Right lobe of liver (tissue), 6 donors: ENCODE measurements at regions not wholly inside any gene's neighbourhood (a gene's known extent, or its start where the extent isn't known, plus 50 kb on each side); places are given as distances from the start of the nearest gene placed in this dataset.

Experiments
- ATAC-seq, 4 donors: fragments of 200-7000 bp; cut with Tn5 transposase; one replicate each; pipeline ENCODE4 v1.9.1; 2020; ENCODE audit warnings: mild to moderate bottlenecking in 4 of 4, moderate library complexity in 4 of 4
- DNase-seq, 3 donors: peaks; one replicate each; pipeline ENCODE4 v3.0.0-alpha.2; 2020
- H3K27ac ChIP-seq, 3 donors: fragments of 200-600 bp; one replicate each; pipeline ENCODE4 v1.8.0; 2022
- H3K27me3 ChIP-seq, 2 donors: fragments of 200-600 bp; one replicate each; pipeline ENCODE4 v1.8.0; 2022
- H3K36me3 ChIP-seq, 4 donors: fragments of 200-600 bp; sonication (generic) in 1 of 4; one replicate each; pipeline versions ENCODE4 v1.5.1 to v1.8.0; 2017 to 2022; ENCODE audit warnings: control low read depth in 1 of 4
- H3K4me1 ChIP-seq, 4 donors: fragments of 200-600 bp; sonication (generic) in 1 of 4; one replicate each; pipeline versions ENCODE4 v1.5.1 to v1.8.0; 2017 to 2022; ENCODE audit warnings: control low read depth in 1 of 4
- H3K4me3 ChIP-seq, 3 donors: fragments of 200-600 bp; one replicate each; pipeline ENCODE4 v1.8.0; 2022
- H3K9me3 ChIP-seq, 4 donors: fragments of 200-600 bp; sonication (generic) in 1 of 4; one replicate each; pipeline versions ENCODE4 v1.5.1 to v1.8.0; 2017 to 2022; ENCODE audit warnings: control low read depth in 1 of 4
- POLR2A ChIP-seq: fragments of 450-650 bp; IDR thresholded peaks from one replicate; pipeline ENCODE4 v1.6.1; 2017; ENCODE audit warnings: antibody characterized with exemption, mild to moderate bottlenecking
- WGBS: methylation state at CpG from one replicate; pipeline ENCODE4 v1.1.6; 2018; ENCODE audit warnings: low coverage, low lambda C conversion rate; ENCODE audit not compliant: insufficient coverage; ENCODE audit errors: missing lambda C conversion rate; 5-methylcytosine and 5-hydroxymethylcytosine counted together
- intact Hi-C, 2 donors: fragments of 100-400 bp; cut with DNase I; formaldehyde crosslinking; loops; one replicate each; pipeline versions ENCODE4 v1.11.2 to v1.14.1; 2022
- TF ChIP-seq, protein P1 (sequence below), 4 donors: fragments of 200-600 bp in 3 of 4; fragments of 450-650 bp in 1 of 4; IDR thresholded peaks; one replicate each; pipeline versions ENCODE4 v1.5.1 to v1.8.0; 2016 to 2022; ENCODE audit warnings: antibody characterized with exemption in 4 of 4, mild to moderate bottlenecking in 2 of 4
- donor health status: DM: no; HTN: yes; CAD: no.
- donor health status: DM: no; HTN: no; CAD: no.
- donor health status: DM: no; HTN: no; CAD: no.
- donor health status: DM: no; HTN: yes; CAD: no.
- donor health status: DM: no; HTN: yes; CAD: no.

DNA sequence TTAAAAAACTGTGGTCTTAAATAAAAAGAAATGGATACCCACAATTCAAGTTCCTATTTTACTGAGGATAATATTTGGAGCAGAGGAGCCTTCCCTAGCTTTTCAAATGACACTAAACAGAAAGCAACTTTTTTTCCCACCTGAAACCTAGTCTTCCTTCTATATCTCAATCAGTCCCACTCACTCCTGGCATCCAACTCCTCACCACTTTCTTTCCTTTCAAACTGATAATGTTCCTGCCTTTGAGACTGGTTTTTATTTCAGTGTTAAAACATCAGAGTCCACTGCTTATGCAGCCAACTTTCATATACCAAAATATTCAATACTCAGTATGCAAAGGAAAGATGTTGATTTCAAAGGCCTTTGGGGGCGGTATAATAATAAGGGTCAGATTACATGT lies 225.6 kb downstream of the GXYLT1 start:
- 92% methylated on average over 1 of the region's 1 CpG for WGBS
- H3K27me3 ChIP-seq, result no peaks in the 10 kb centered on the region
- no peak for ATAC-seq
- peaks cover 0 to 5% (median 0%) of the 10 kb centered on the region in 4 donors for H3K4me1 ChIP-seq
- no peak overlapping the region for H3K4me3 ChIP-seq
- H3K27ac ChIP-seq, result no peak overlapping the region
- DNase-seq, result no peak
- intact Hi-C loops, result no loop called here
- H3K36me3 ChIP-seq, result no peaks in the 10 kb centered on the region
- TF ChIP-seq POLR2A, result no peak
- no peaks in the 10 kb centered on the region for H3K9me3 ChIP-seq

DNA sequence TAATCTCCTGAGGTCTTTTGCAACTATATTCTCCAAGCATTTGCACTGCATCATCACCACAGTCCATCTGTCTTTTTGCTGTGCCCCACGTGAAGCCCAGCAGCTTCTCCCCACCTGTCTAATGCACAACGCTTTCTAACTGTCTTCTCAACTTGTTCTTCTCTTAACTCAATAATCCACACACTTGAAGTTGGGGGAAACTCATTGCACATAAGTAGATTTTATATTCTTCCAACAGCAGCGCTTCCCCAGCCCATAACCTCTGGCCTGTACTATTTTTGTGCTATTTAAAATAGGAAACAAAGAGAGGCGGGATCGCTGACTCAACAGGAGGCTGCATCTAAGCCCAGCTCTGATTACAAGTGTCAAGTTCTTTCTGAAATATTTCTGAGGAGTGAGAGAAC lies 226.7 kb downstream of the GXYLT1 start:
- Histone ChIP-seq H3K9me3 (no peaks in the 10 kb centered on the region), H3K27me3 (no peaks in the 10 kb centered on the region), H3K36me3 (no peaks in the 10 kb centered on the region), H3K27ac (no peak overlapping the region), H3K4me1 (peaks cover 0 to 5% (median 0%) of the 10 kb centered on the region in 4 donors), H3K4me3 (no peak overlapping the region)
- TF ChIP-seq, protein P1, sequence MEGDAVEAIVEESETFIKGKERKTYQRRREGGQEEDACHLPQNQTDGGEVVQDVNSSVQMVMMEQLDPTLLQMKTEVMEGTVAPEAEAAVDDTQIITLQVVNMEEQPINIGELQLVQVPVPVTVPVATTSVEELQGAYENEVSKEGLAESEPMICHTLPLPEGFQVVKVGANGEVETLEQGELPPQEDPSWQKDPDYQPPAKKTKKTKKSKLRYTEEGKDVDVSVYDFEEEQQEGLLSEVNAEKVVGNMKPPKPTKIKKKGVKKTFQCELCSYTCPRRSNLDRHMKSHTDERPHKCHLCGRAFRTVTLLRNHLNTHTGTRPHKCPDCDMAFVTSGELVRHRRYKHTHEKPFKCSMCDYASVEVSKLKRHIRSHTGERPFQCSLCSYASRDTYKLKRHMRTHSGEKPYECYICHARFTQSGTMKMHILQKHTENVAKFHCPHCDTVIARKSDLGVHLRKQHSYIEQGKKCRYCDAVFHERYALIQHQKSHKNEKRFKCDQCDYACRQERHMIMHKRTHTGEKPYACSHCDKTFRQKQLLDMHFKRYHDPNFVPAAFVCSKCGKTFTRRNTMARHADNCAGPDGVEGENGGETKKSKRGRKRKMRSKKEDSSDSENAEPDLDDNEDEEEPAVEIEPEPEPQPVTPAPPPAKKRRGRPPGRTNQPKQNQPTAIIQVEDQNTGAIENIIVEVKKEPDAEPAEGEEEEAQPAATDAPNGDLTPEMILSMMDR (IDR thresholded peaks at IDR 0.05), result no peak
- TF ChIP-seq POLR2A, result no peak
- intact Hi-C loops, result no loop called here
- ATAC-seq (peak; percentile 44 to 59 (median 52)), DNase-seq (no peak)
- 19% methylated on average over 5 of the region's 5 CpGs for WGBS

- no peak for ATAC-seq
These were observed 227.5 kb downstream of the GXYLT1 start for GRCh38 chr12:41917181-41917580.

DNA sequence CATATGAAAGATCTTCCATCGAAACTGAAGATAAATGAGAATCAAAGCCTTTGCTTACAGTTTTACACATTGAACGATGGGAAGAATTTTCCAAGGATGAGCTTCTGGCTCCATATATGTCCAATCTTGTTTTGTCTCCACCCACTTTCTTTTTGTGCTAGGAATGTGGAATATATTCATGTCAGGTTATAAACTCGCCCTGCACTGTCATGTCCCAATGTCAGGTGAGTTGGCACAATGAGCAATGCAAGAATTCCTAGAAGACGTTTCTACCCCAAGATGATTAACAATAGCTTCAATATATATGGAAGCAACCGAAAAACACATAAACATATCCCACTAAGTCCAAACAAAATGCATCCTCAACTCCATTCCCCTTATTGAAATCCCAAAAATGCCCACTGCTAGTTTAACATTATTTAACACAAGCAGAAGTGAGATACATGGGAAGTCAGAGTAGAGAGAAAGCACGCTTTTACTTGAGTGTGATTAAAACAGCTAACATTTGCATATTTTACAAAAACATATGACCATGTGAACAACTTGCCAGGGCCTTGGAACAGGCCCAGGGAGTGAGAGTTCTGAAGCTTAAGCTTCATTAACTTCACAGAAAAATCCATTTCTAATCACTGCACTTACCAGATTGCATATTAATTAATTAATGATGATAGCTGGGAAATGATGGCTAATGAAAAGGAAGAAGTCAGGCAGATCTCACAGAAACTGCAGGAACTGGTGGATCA lies 233.9 kb downstream of the GXYLT1 start:
- Histone ChIP-seq H3K4me3 (no peak overlapping the region), H3K27ac (no peak overlapping the region), H3K4me1 (no peaks in the 10 kb centered on the region), H3K36me3 (no peaks in the 10 kb centered on the region), H3K9me3 (no peaks in the 10 kb centered on the region), H3K27me3 (no peaks in the 10 kb centered on the region)
- 45% methylated on average over 6 of the region's 6 CpGs for WGBS
- ATAC-seq, result no peak
- intact Hi-C loops, result no loop called here
- no peak for TF ChIP-seq POLR2A
- TF ChIP-seq, protein P1 (IDR thresholded peaks at IDR 0.05), result no peak
- no peak for DNase-seq

More at GRCh38 chr12:41917181-41917580, 227.5 kb downstream of the GXYLT1 start:
- intact Hi-C loops, result no loop called here
- Histone ChIP-seq H3K36me3 (no peaks in the 10 kb centered on the region), H3K9me3 (no peaks in the 10 kb centered on the region), H3K4me1 (peaks cover 0 to 5% (median 0%) of the 10 kb centered on the region in 4 donors), H3K27ac (no peak overlapping the region), H3K27me3 (no peaks in the 10 kb centered on the region), H3K4me3 (no peak overlapping the region)
- DNase-seq, result no peak
- no peak for TF ChIP-seq POLR2A
- TF ChIP-seq, protein P1 (IDR thresholded peaks at IDR 0.05), result no peak

DNA sequence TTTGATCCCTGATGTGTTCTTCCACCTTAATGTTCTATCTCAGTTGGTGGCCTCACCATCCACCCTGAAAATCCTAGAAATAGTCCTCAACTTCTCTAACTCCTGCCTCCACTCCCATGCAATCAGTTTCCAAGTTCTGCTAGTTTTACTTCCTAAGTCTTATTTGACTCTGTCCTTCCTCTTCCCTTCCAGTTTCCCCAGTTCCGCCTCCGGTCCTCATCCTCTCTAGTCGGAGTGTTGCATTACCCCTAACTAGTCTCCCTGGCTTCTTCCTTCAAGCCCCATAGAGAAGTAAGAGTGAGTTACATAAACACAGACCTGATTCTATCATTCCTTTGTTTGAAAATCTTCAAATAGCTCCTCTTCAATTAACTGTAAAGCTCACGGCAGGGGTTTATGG lies 236.5 kb downstream of the GXYLT1 start:
- Histone ChIP-seq H3K36me3 (no peaks in the 10 kb centered on the region), H3K27ac (no peak overlapping the region), H3K4me3 (no peak overlapping the region), H3K9me3 (no peaks in the 10 kb centered on the region), H3K27me3 (no peaks in the 10 kb centered on the region), H3K4me1 (no peaks in the 10 kb centered on the region)
- DNase-seq, result no peak
- ATAC-seq, result peak in 2 of 4 donors; percentile 32 to 36
- intact Hi-C loops, result no loop called here
- 65% methylated on average over 4 of the region's 4 CpGs for WGBS
- no peak for TF ChIP-seq POLR2A
- TF ChIP-seq, protein P1 (IDR thresholded peaks at IDR 0.05), result no peak
